ENCODE measurements at regions not wholly inside any gene's neighbourhood (a gene's known extent, or its start where the extent isn't known, plus 50 kb on each side); places are given as distances from the start of the nearest gene placed in this dataset.
A peak's percentile ranks its signal among the peaks of the same experiment; 100 is the strongest.

GRCh38 chr11:127674754-127675153 is 674.2 kb upstream of the KIRREL3 start:
- DNase-seq = no peak

- DNase-seq = no peak
Observed at GRCh38 chr11:127670374-127671119, 670.0 kb upstream of the KIRREL3 start.

- DNase-seq = no peak
Observed at GRCh38 chr11:127656116-127656836, 655.7 kb upstream of the KIRREL3 start.

GRCh38 chr11:127653076-127653475 is 652.5 kb upstream of the KIRREL3 start:
- DNase-seq = no peak

- DNase-seq = no peak
Observed at GRCh38 chr11:127651888-127652221, 651.3 kb upstream of the KIRREL3 start.

GRCh38 chr11:127651175-127651887 is 650.8 kb upstream of the KIRREL3 start:
- DNase-seq = no peak

GRCh38 chr11:127649958-127650357 is 649.4 kb upstream of the KIRREL3 start:
- DNase-seq = no peak

GRCh38 chr11:127649071-127649470 is 648.5 kb upstream of the KIRREL3 start:
- DNase-seq = no peak

- DNase-seq = no peak
Observed at GRCh38 chr11:127648583-127648982, 648.0 kb upstream of the KIRREL3 start.

GRCh38 chr11:127644366-127644765 is 643.8 kb upstream of the KIRREL3 start:
- DNase-seq = no peak

- no peak for DNase-seq
Observed at GRCh38 chr11:127643268-127644058, 642.9 kb upstream of the KIRREL3 start.

- DNase-seq = peak; percentile 31
Observed at GRCh38 chr11:127640561-127641451, 640.2 kb upstream of the KIRREL3 start.

GRCh38 chr11:127639916-127640315 is 639.3 kb upstream of the KIRREL3 start:
- no peak for DNase-seq

- DNase-seq = no peak
Observed at GRCh38 chr11:127632976-127633680, 632.6 kb upstream of the KIRREL3 start.

- no peak for DNase-seq
Observed at GRCh38 chr11:127632546-127632945, 632.0 kb upstream of the KIRREL3 start.

- DNase-seq = no peak
Observed at GRCh38 chr11:127631974-127632373, 631.4 kb upstream of the KIRREL3 start.

- no peak for DNase-seq
Observed at GRCh38 chr11:127629200-127629599, 628.6 kb upstream of the KIRREL3 start.

- no peak for DNase-seq
Observed at GRCh38 chr11:127628458-127628785, 627.9 kb upstream of the KIRREL3 start.

GRCh38 chr11:127627629-127628457 is 627.3 kb upstream of the KIRREL3 start:
- DNase-seq = no peak

- DNase-seq = no peak
Observed at GRCh38 chr11:127627204-127627603, 626.6 kb upstream of the KIRREL3 start.

- DNase-seq = no peak
Observed at GRCh38 chr11:127625402-127625801, 624.8 kb upstream of the KIRREL3 start.

Measured in retina (tissue), 1 donor.